Right lobe of liver (tissue), 4 donors: ENCODE measurements at regions not wholly inside any gene's neighbourhood (a gene's known extent, or its start where the extent isn't known, plus 50 kb on each side); places are given as distances from the start of the nearest gene placed in this dataset.

Source experiments
- CTCF ChIP-seq, 4 donors: fragments of 200-600 bp in 3 of 4; fragments of 450-650 bp in 1 of 4; IDR thresholded peaks; one replicate each; pipeline versions ENCODE4 v1.5.1 to v1.8.0; 2016 to 2022; ENCODE audit warnings: antibody characterized with exemption in 4 of 4, mild to moderate bottlenecking in 2 of 4
- POLR2A ChIP-seq: fragments of 450-650 bp; IDR thresholded peaks from one replicate; pipeline ENCODE4 v1.6.1; 2017; ENCODE audit warnings: antibody characterized with exemption, mild to moderate bottlenecking
- donor health status: DM: no; HTN: no; CAD: no.
- donor health status: DM: no; HTN: no; CAD: no.
- donor health status: DM: no; HTN: yes; CAD: no.

GRCh38 chr4:15233626-15234025 is 194.2 kb upstream of the C1QTNF7 start:
- TF ChIP-seq CTCF (IDR thresholded peaks at IDR 0.05) (no peak), POLR2A (no peak)
